GM20431 (cell line): ENCODE measurements at regions not wholly inside any gene's neighbourhood (a gene's known extent, or its start where the extent isn't known, plus 50 kb on each side); places are given as distances from the start of the nearest gene placed in this dataset.

Experiments used
- in situ Hi-C: fragments of 300-500 bp; cut with MseI, MboI; formaldehyde crosslinking; loops from one replicate; pipeline ENCODE4 v1.15.0; 2020; ENCODE audit warnings: low sequenced_read_pairs; ENCODE audit not compliant: unreplicated experiment

- in situ Hi-C loops: no loop called here
Measured at GRCh38 chr15:87433871-87434270, 822.7 kb downstream of the NTRK3 start.

DNA sequence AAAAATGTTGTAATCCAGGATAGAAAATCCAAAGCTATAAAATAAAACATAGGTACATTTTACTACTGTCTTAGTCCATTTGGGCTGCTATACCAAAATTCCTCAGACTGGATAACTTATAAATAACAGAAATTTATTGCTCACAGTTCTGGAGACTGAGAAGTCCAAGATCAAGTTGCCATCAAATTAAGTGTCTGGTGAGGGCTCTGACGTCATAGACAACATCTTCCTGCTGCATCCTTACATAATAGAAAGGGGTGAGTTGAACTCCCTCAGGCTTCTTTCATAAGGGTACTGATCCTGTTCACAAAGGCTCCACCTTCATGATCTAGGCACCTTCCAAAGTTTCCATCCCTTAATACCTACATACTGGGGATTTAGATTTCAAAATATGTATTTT lies 826.8 kb downstream of the NTRK3 start:
- in situ Hi-C loops: no loop called here

DNA sequence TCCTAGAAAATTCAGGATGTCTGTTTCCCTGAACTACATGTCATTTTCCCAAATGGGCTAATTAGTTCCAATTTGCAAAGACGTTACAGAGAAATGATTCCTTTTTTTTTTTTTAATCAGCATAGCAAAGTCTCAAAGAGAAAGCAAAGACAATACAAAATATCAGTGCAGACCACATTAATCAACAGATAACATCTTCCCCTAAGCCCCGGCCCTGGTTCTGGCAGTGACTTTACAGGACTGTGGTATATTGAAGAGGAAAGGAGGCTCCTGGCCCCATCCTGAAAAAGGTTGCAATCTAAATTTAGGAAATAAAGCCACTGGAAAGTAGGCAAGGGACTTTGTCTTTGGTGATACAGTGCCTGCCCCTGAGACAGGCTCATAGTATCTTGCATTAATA lies 836.5 kb downstream of the NTRK3 start:
- in situ Hi-C loops: no loop called here

GRCh38 chr15:87419344-87419743 lies 837.2 kb downstream of the NTRK3 start:
- in situ Hi-C loops: no loop called here

DNA sequence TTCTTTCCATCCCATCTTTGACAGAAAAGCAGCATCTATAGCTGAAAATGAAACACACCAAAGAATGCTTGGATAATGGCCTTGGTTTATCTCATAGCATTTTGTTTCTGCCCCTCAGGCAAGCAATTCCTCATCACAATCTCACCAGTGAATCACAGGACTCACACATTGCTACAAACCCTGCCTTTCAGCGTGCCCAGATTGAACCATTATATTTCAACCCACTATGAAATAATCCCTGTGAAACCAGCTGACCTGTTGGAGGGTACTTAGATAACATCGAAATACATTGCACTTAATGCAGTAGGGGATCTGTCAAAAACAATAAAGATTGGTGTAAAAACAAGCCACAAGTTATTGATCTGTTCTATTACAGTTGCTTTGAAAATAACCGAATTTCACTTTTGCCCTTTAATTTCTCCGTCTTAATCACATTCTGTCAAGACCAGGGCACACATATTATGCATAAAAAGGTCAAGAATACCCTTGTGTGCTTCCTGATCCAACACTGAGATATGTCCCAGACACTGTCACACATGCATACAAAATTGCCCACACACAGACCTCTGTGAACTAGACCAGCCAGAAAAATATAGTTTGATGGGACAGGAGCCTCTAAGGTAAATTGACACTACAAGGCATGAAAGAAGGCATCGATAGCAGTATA lies 839.8 kb downstream of the NTRK3 start:
- in situ Hi-C loops: no loop called here

- in situ Hi-C loops: no loop called here
Measured at GRCh38 chr15:87408902-87409301, 847.6 kb downstream of the NTRK3 start.

DNA sequence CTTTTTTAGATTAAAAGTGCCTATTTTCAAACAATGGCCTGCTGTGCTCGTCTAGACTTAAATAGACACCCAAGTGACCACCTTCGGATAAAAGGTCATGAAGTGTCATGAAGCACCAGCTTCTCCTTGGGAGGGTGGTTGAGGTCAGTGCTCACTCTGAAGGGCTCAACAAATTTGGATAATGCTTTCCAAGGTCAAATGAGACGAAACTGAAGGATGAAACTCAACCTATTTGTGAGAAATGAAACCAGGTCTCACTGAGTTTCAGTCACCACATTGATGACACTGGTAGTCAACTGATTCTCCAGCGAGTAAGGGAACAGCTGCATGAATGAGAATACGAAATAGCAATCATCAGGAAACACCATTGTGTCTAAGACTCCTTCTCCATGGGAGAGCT lies 852.6 kb downstream of the NTRK3 start:
- in situ Hi-C loops: no loop called here

- in situ Hi-C loops: no loop called here
Measured at GRCh38 chr15:87401973-87402372, 854.6 kb downstream of the NTRK3 start.

- in situ Hi-C loops: no loop called here
Measured at GRCh38 chr15:87394676-87395075, 861.9 kb downstream of the NTRK3 start.

DNA sequence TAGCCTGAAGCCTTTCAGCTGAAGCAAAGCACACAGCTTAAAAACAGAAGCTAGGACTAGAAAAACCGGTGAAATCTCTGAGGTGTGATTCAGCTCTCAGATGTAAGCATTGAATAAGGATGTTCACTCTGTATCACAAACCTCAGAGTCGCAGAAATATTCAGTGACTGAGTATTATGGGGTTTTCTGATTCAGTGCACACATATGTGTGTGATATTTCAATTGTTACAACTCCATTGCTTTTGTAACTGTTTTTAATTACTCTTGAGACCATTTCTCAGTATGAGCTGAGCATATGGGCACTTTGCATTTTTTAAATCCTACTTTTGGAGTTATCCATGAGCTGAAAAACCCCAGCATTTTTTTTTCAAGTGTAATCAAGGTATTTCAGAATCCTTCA lies 868.8 kb downstream of the NTRK3 start:
- in situ Hi-C loops: no loop called here

- in situ Hi-C loops: no loop called here
Measured at GRCh38 chr15:87374339-87374738, 882.2 kb downstream of the NTRK3 start.

DNA sequence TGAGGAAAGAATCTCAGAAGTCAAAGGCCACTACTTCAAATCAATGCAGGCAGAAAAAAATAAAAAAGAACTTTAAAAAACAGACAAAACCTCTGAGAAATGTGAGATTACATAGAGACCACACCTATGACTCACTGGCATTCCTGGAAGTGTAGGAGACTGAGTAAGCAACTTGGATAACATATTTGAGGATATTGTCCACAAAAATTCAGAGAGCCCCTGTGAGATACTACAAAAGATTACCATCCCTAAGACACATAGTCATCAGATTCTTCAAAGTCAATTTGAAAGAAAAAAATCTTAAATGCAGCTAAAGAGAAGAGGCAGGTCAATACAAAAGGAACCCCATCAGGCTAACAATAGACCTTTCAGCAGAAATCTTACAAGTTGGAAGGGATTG lies 887.3 kb downstream of the NTRK3 start:
- in situ Hi-C loops: no loop called here

GRCh38 chr15:87368511-87368910 lies 888.0 kb downstream of the NTRK3 start:
- in situ Hi-C loops: no loop called here

DNA sequence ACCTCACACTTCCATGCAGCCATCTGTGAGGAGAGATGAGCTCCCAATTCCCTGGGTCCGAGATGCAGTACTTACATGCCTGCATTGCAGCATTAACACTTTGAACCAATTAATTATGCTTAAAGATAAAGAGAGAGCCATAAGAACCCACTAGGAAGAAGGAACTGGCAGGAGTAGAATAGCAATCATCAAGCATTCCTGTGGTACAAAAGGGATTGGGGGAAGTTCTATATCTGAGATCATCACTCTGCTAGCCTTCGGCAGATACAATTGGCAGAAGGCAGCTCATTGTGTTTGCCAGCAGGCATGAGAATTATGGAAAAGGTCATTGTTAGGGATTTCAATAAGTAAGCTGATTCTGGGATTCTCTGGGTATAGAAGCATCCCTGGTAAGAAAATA lies 891.4 kb downstream of the NTRK3 start:
- in situ Hi-C loops: no loop called here

DNA sequence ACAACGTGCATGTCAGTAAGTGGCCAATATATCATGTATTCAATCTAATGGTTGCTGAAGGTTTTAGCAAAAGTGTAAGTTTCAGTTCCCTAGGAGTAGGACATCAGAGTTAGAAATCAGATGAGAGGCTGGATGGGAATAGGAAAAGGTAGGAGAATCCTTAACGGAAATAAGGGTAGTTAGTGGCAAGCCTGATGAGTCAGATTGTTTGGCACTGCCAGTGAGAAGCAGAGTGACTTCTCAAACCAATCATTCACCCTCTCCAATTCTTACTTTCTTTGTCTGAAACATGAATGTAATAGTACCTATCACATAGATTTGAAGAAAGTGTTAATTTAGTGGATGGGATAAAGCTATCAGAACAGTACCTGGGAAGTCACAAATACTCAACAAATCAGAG lies 894.0 kb downstream of the NTRK3 start:
- in situ Hi-C loops: no loop called here

DNA sequence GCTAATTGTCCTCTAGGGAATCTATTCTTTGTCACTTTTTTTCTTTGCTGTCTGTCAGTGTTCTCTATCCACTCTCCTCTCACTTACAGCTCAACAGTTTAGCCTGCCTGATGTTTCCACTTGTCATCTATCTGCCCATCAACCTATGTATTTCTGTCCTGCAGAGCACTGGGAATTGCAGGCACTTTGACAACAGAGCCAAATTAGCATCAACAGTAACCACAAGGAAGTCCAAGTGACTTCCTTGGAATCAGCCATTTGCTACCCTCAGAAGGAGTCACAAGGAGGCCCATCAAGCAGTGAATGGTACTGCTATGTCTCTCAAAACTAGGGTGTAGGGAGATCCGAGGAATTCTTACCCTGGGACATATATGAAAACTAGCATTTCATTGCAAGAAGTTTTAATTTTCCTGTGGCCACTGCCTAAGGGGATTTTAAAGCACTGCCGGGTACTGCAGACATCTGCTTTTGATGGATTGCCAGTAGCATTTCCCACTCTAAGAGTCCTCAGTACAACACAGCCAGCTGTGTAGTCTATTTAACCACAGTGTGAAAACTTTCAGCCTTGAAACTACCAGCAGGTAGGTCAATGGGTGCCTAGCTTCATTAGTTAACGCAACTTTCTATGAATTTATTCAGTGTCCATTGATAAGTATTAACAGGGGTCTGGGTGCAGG lies 898.8 kb downstream of the NTRK3 start:
- in situ Hi-C loops: no loop called here

DNA sequence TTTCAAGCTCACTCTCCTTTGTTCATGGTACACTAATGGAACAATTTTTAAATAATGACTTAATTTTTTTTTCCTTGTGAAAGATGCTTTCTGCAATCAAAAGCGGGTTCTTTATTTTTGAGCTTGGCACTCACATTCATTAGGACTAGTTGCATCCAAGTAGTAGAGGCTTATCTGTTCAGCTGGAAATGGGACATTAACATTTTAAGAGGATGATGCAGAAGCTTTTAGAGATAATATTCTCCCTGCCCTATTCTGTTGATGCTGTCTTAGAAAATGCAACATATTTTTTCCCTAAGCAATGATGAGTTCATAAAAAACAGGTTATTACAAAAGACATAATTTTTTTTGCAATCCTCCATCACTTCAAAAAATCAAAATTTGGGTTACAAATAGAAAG lies 900.6 kb downstream of the NTRK3 start:
- in situ Hi-C loops: no loop called here

DNA sequence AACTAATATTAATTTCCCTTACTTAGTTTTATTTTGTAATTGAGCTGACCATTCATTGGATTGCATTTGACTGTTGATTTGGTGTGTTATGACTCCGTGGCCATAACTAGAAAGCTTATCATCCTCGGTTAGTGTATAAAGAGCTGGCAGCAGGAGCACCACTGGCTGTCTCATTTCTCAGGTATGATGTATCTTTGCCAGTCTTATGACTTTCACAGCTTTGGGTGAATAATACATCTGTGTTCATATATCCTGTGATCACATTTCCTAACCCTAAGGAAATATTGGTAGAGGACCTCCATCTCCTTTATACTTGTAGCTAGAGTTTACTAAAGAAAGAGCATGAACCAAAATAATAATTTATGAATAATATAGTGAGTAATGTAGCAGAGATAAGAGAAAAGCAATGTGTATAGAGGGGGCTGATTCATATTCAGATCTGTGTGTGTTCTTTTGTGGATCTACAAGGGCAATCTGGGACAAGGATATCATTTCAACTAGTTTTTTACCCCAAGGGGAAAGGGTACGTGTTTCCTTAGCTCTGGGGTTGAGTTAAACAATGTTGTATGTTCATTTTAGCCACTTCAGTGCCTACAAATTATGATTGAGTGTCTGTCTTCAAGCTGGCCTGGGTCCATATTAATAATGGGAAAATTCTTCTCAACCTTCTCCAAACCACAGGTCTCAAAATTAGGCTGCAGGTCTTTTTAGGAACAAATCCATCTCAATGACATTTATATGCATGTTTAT lies 901.7 kb downstream of the NTRK3 start:
- in situ Hi-C loops: no loop called here

DNA sequence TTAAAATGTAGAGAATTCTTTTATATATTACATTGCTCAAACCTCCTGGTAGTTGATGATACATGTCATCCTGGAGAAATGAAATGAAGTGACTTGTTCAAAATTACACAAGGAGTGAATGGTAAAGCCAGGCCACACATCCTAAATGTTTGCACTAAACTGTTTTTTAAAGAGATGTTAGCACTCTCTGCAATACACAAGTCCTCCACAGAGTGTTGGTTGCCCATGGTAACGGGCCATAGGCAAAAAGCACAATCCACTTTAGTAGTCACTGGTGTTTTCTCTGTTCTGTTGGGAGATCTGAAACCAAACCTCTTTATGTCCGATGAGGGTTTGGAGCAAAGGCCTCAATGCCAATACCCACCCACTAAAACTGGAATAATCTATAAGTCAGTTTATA lies 907.4 kb downstream of the NTRK3 start:
- in situ Hi-C loops: no loop called here

- in situ Hi-C loops: no loop called here
Measured at GRCh38 chr15:87348746-87349145, 907.8 kb downstream of the NTRK3 start.

DNA sequence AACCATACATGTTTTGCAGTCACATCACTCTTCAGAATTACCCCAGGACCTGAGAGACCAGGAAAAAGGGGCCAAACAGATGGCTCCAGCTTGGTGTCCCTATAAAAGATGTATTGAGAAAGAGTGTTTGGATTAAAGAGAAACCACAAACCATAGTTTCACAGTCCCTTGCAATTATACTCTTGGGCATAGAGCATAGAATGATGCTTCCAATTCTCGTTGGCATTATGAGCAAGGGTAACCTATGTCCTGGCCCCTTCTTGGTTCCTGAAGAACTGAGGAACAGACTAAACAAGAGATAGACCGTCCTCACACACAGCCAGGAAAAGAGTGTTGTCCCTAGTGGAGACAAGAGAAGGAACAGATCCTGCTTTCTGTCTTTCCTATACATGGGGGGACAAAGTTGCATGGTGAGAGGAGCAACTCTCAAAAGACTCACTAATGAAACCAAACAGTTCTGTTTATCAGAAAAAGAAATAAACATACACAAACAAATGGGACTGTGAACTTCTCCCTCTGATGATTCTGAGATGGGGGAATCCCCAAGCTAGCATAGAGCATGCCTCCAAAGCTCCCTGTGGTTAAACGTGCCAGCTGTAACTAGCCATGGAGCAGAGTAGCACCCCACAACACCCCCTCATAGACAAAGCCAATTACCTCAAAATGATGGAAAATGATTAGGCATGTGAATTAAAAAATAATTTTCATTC lies 908.6 kb downstream of the NTRK3 start:
- in situ Hi-C loops: no loop called here
